ENCODE measurements at regions not wholly inside any gene's neighbourhood (a gene's known extent, or its start where the extent isn't known, plus 50 kb on each side); places are given as distances from the start of the nearest gene placed in this dataset.

DNA sequence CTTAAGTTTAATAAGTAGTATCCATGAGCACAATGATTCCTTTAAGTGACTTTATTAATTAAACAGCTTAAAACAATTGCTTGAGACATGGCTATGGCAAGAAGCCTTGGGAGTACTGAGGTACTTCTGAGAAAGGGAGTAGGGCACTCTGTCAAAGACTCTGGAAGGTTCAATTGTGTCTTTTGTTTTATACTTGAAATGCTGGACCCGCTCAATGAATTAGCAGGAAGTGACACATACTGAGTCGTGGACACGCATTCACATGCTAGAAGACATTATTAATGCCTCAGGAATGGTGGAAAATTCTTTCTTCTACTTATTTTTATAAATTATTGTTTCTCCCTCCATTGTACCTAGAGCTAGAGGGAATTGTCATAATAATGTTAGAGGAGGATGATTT, 347.3 kb upstream of the ZNF608 start:
- TF ChIP-seq, protein P1, sequence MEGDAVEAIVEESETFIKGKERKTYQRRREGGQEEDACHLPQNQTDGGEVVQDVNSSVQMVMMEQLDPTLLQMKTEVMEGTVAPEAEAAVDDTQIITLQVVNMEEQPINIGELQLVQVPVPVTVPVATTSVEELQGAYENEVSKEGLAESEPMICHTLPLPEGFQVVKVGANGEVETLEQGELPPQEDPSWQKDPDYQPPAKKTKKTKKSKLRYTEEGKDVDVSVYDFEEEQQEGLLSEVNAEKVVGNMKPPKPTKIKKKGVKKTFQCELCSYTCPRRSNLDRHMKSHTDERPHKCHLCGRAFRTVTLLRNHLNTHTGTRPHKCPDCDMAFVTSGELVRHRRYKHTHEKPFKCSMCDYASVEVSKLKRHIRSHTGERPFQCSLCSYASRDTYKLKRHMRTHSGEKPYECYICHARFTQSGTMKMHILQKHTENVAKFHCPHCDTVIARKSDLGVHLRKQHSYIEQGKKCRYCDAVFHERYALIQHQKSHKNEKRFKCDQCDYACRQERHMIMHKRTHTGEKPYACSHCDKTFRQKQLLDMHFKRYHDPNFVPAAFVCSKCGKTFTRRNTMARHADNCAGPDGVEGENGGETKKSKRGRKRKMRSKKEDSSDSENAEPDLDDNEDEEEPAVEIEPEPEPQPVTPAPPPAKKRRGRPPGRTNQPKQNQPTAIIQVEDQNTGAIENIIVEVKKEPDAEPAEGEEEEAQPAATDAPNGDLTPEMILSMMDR (IDR thresholded peaks at IDR 0.05; ENCODE audit: insufficient read depth, low read length) = no peak
- H3K4me3 ChIP-seq (ENCODE audit: low read depth, low read length) = no peak overlapping the region
- DNase-seq (ENCODE audit: low read depth) = peak; percentile 87

DNA sequence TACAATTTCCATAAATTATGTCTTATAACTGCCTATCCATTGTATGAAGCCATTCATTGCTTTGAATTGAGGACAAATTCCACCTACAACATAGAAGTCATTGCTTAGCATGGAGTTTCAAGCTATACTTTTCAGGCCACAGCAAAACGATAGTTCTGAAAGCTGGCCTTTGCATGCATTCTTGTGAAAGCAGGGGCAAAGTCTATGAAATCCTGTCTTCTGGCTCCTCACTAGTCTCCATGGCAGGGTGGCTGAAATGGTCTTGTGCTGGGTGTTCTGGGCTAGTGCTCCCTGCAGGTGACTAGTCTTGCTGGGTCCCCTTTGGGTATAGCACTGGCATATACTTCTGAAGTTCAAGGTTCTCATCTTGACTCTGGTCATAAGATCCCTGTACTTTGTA, 353.9 kb upstream of the ZNF608 start:
- DNase-seq (ENCODE audit: low read depth) = no peak
- no peak overlapping the region for H3K4me3 ChIP-seq (ENCODE audit: low read depth, low read length)
- TF ChIP-seq, protein P1 (IDR thresholded peaks at IDR 0.05; ENCODE audit: insufficient read depth, low read length) = no peak

DNA sequence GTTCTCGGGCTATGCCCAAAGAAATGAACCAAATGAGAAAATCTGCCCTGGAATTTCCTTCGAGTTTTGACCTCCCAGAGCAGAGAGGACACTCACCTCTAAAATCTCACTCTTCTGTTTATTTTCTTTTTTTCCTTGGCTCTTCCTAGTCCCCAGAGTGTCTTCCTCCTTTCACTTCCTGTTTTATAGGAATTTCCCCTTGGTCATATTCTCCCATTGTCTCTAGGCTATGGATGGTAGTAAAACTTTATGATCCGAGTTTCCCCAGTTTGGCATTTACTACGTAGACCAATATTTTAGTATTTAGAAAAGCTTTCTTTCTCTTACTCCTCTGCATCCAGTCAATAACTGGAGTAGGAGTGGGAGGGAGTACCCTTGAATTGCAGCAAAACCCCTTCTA, 354.5 kb upstream of the ZNF608 start:
- H3K4me3 ChIP-seq (ENCODE audit: low read depth, low read length) = no peak overlapping the region

DNA sequence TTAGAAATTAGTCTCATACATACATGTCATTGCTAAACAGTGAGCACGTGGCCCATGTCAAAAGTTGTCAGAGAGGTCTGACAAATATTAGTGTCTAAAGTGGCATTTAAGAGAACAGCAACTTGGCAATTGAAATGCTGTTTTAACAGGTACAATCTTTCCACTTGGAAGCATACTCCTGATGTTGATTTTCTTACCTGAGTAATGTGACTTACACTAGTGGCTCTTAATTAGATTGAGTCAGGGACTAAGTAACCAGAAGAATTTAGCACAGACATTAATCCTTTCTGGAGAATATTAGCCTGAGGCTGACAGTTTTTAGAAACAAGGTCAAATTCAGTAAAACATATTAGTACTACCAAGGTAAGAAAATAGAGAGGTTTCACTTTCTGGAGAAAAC, 357.0 kb upstream of the ZNF608 start:
- TF ChIP-seq, protein P1 (IDR thresholded peaks at IDR 0.05; ENCODE audit: insufficient read depth, low read length) = no peak
- DNase-seq (ENCODE audit: low read depth) = no peak
- no peak overlapping the region for H3K4me3 ChIP-seq (ENCODE audit: low read depth, low read length)

More for the DNA sequence above, 354.5 kb upstream of the ZNF608 start:
- no peak for DNase-seq (ENCODE audit: low read depth)
- TF ChIP-seq, protein P1 (IDR thresholded peaks at IDR 0.05; ENCODE audit: insufficient read depth, low read length) = no peak

DNA sequence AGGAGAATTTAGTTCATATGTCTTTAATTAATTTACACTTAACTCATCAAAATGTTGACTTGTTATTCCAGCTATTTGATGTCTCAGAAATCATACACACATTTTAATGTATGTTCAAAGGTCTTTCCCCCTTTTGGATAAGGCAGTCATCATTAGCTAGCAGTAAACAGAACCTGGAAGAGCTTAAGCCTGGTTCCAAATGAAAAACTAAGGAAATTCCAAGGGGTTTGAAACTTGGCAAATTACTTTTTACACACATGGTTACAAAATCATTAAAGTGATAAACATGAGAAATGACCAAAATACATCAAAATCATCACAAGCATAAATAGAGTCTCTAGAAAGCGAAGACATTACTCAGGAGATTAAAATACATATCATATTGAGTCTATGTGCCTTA, 359.8 kb upstream of the ZNF608 start:
- TF ChIP-seq, protein P1 (IDR thresholded peaks at IDR 0.05; ENCODE audit: insufficient read depth, low read length) = no peak
- no peak overlapping the region for H3K4me3 ChIP-seq (ENCODE audit: low read depth, low read length)
- no peak for DNase-seq (ENCODE audit: low read depth)

DNA sequence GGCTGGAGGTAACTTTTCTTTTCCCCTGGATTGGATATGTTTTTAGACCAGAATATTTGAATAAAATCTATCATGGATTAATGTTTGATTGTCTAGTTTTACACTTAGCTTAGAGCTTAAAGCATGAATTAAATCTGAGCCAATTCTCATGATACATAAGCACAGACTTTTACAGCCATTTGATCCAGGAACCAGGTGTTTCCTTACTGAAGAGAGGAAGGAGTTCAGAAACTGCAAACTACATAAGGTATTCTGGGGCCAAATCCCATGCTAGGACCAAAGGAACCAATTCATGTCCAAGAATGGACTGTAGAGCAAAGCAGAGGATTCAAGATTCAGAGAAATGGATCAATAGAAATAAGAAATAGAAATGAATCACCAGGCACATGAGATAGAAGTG, 360.4 kb upstream of the ZNF608 start:
- TF ChIP-seq, protein P1 (IDR thresholded peaks at IDR 0.05; ENCODE audit: insufficient read depth, low read length) = no peak
- no peak for DNase-seq (ENCODE audit: low read depth)
- no peak overlapping the region for H3K4me3 ChIP-seq (ENCODE audit: low read depth, low read length)

DNA sequence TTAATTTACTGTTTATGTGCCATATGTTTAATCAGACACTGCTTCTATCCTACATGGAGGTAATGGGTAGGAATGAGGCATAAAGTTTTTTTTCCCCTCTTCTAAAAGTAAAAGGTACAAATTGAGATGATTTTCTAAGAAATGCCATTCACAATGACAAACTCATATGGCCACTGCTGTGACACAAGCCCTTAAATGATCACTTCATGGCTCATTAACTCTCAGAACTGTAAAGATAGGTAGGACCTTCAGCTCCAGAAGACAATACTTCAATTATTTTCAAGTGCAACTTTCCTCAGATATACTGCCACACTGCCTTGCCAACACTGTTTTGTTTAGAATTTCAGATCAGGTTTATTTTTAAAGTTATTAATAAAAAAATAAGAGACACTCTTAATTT, 362.9 kb upstream of the ZNF608 start:
- no peak overlapping the region for H3K4me3 ChIP-seq (ENCODE audit: low read depth, low read length)
- TF ChIP-seq, protein P1 (IDR thresholded peaks at IDR 0.05; ENCODE audit: insufficient read depth, low read length) = no peak
- DNase-seq (ENCODE audit: low read depth) = no peak
